ENCODE measurements at regions not wholly inside any gene's neighbourhood (a gene's known extent, or its start where the extent isn't known, plus 50 kb on each side); places are given as distances from the start of the nearest gene placed in this dataset.

- H2BK15ac ChIP-seq (ENCODE audit: low read depth, poor library complexity, severe bottlenecking): no peak overlapping the region
- H3K4me3 ChIP-seq (ENCODE audit: insufficient read depth in 1 of 2, low read depth in 1 of 2, low read length in 2 of 2): no peak overlapping the region
- no peaks in the 10 kb centered on the region for H3K79me1 ChIP-seq (replicated peaks; ENCODE audit: low read length, poor library complexity, severe bottlenecking)
- no peak overlapping the region for H2BK12ac ChIP-seq (ENCODE audit: low read length in 2 of 2)
- no peak overlapping the region for H2AK5ac ChIP-seq (ENCODE audit: low read length, severe bottlenecking)
- no peak for DNase-seq
- H3K27me3 ChIP-seq (ENCODE audit: control insufficient read depth in 1 of 2, insufficient read depth in 1 of 2, low read length in 2 of 2): peaks cover 3 to 48% of the 10 kb centered on the region in 2 experiments
- H3K9ac ChIP-seq (ENCODE audit: low read length): no peak overlapping the region
- no peak overlapping the region for H4K8ac ChIP-seq (ENCODE audit: low read length)
- H3K9me3 ChIP-seq (ENCODE audit: control insufficient read depth, low read length): no peaks in the 10 kb centered on the region
- H2BK5ac ChIP-seq (ENCODE audit: low read depth, low read length, poor library complexity, severe bottlenecking): no peak overlapping the region
- no peak overlapping the region for H3K4me2 ChIP-seq (ENCODE audit: low read length, poor library complexity, severe bottlenecking)
- H2BK120ac ChIP-seq (ENCODE audit: low read depth, low read length): no peak overlapping the region
- no peak overlapping the region for H3K4ac ChIP-seq (ENCODE audit: low read depth in 1 of 2, low read length in 2 of 2)
- H3K27ac ChIP-seq (ENCODE audit: low read length, poor library complexity, severe bottlenecking): no peak overlapping the region
- H4K91ac ChIP-seq (ENCODE audit: low read length): no peak overlapping the region
- no peak overlapping the region for H2AFZ ChIP-seq (ENCODE audit: low read depth, low read length)
- H3K4me1 ChIP-seq (ENCODE audit: control insufficient read depth, insufficient read depth, low read depth, low read length): peaks cover 5% of the 10 kb centered on the region
- H3K14ac ChIP-seq (ENCODE audit: low read length in 2 of 2): no peak overlapping the region
- 76% methylated on average over 7 of the region's 7 CpGs for WGBS
- no peak overlapping the region for H3K23ac ChIP-seq (ENCODE audit: low read length in 2 of 2)
- no peaks in the 10 kb centered on the region for H3K36me3 ChIP-seq (ENCODE audit: control insufficient read depth in 1 of 2, insufficient read depth in 2 of 2, low read depth in 1 of 2, low read length in 2 of 2)
- no peak overlapping the region for H3K18ac ChIP-seq (ENCODE audit: low read depth in 1 of 2, low read length in 2 of 2)
Observed at GRCh38 chr3:14334936-14335335, 67.5 kb upstream of the SLC6A6 start.

GRCh38 chr3:14335774-14336748 is 66.3 kb upstream of the SLC6A6 start:
- Histone ChIP-seq H3K79me1 (replicated peaks; ENCODE audit: low read length, poor library complexity, severe bottlenecking) (no peaks in the 10 kb centered on the region), H3K36me3 (ENCODE audit: control insufficient read depth in 1 of 2, insufficient read depth in 2 of 2, low read depth in 1 of 2, low read length in 2 of 2) (no peaks in the 10 kb centered on the region), H4K91ac (ENCODE audit: low read length) (no peak overlapping the region), H2BK5ac (ENCODE audit: low read depth, low read length, poor library complexity, severe bottlenecking) (no peak overlapping the region), H2BK120ac (ENCODE audit: low read depth, low read length) (no peak overlapping the region), H3K9me3 (ENCODE audit: control insufficient read depth, low read length) (no peaks in the 10 kb centered on the region), H2AK5ac (ENCODE audit: low read length, severe bottlenecking) (no peak overlapping the region), H3K27me3 (ENCODE audit: control insufficient read depth in 1 of 2, insufficient read depth in 1 of 2, low read length in 2 of 2) (peaks cover 3 to 55% of the 10 kb centered on the region in 2 experiments), H3K4me1 (ENCODE audit: control insufficient read depth, insufficient read depth, low read depth, low read length) (no peaks in the 10 kb centered on the region), H3K23ac (ENCODE audit: low read length in 2 of 2) (no peak overlapping the region), H2AFZ (ENCODE audit: low read depth, low read length) (no peak overlapping the region), H3K14ac (ENCODE audit: low read length in 2 of 2) (no peak overlapping the region), H2BK12ac (ENCODE audit: low read length in 2 of 2) (no peak overlapping the region), H3K4ac (ENCODE audit: low read depth in 1 of 2, low read length in 2 of 2) (no peak overlapping the region), H3K27ac (ENCODE audit: low read length, poor library complexity, severe bottlenecking) (no peak overlapping the region), H3K18ac (ENCODE audit: low read depth in 1 of 2, low read length in 2 of 2) (no peak overlapping the region), H3K4me2 (ENCODE audit: low read length, poor library complexity, severe bottlenecking) (no peak overlapping the region), H4K8ac (ENCODE audit: low read length) (no peak overlapping the region), H3K4me3 (ENCODE audit: insufficient read depth in 1 of 2, low read depth in 1 of 2, low read length in 2 of 2) (no peak overlapping the region), H3K9ac (ENCODE audit: low read length) (no peak overlapping the region), H2BK15ac (ENCODE audit: low read depth, poor library complexity, severe bottlenecking) (no peak overlapping the region)
- WGBS: 80% methylated on average over 9 of the region's 10 CpGs
- no peak for DNase-seq

GRCh38 chr3:14336749-14337598 is 65.4 kb upstream of the SLC6A6 start:
- Histone ChIP-seq H3K36me3 (ENCODE audit: control insufficient read depth in 1 of 2, insufficient read depth in 2 of 2, low read depth in 1 of 2, low read length in 2 of 2) (no peaks in the 10 kb centered on the region), H3K4me1 (ENCODE audit: control insufficient read depth, insufficient read depth, low read depth, low read length) (no peaks in the 10 kb centered on the region), H2BK12ac (ENCODE audit: low read length in 2 of 2) (no peak overlapping the region), H3K4me2 (ENCODE audit: low read length, poor library complexity, severe bottlenecking) (no peak overlapping the region), H3K23ac (ENCODE audit: low read length in 2 of 2) (no peak overlapping the region), H2BK5ac (ENCODE audit: low read depth, low read length, poor library complexity, severe bottlenecking) (no peak overlapping the region), H3K9ac (ENCODE audit: low read length) (no peak overlapping the region), H3K9me3 (ENCODE audit: control insufficient read depth, low read length) (no peaks in the 10 kb centered on the region), H3K18ac (ENCODE audit: low read depth in 1 of 2, low read length in 2 of 2) (no peak overlapping the region), H3K4ac (ENCODE audit: low read depth in 1 of 2, low read length in 2 of 2) (no peak overlapping the region), H2AK5ac (ENCODE audit: low read length, severe bottlenecking) (no peak overlapping the region), H3K27me3 (ENCODE audit: control insufficient read depth in 1 of 2, insufficient read depth in 1 of 2, low read length in 2 of 2) (peaks cover 3 to 59% of the 10 kb centered on the region in 2 experiments), H3K79me1 (replicated peaks; ENCODE audit: low read length, poor library complexity, severe bottlenecking) (no peaks in the 10 kb centered on the region), H2BK120ac (ENCODE audit: low read depth, low read length) (no peak overlapping the region), H3K4me3 (ENCODE audit: insufficient read depth in 1 of 2, low read depth in 1 of 2, low read length in 2 of 2) (no peak overlapping the region), H4K91ac (ENCODE audit: low read length) (no peak overlapping the region), H4K8ac (ENCODE audit: low read length) (no peak overlapping the region), H2BK15ac (ENCODE audit: low read depth, poor library complexity, severe bottlenecking) (no peak overlapping the region), H2AFZ (ENCODE audit: low read depth, low read length) (no peak overlapping the region), H3K27ac (ENCODE audit: low read length, poor library complexity, severe bottlenecking) (no peak overlapping the region), H3K14ac (ENCODE audit: low read length in 2 of 2) (no peak overlapping the region)
- no peak for DNase-seq
- 79% methylated on average over 16 of the region's 17 CpGs for WGBS

- H3K4me1 ChIP-seq (ENCODE audit: control insufficient read depth, insufficient read depth, low read depth, low read length): no peaks in the 10 kb centered on the region
- 76% methylated on average over 6 of the region's 6 CpGs for WGBS
Observed at GRCh38 chr3:14337828-14338227, 64.6 kb upstream of the SLC6A6 start.

More at GRCh38 chr3:14337828-14338227, 64.6 kb upstream of the SLC6A6 start:
- H3K79me1 ChIP-seq (replicated peaks; ENCODE audit: low read length, poor library complexity, severe bottlenecking): no peaks in the 10 kb centered on the region
- H3K4me3 ChIP-seq (ENCODE audit: insufficient read depth in 1 of 2, low read depth in 1 of 2, low read length in 2 of 2): no peak overlapping the region
- H3K18ac ChIP-seq (ENCODE audit: low read depth in 1 of 2, low read length in 2 of 2): no peak overlapping the region
- no peak overlapping the region for H2BK15ac ChIP-seq (ENCODE audit: low read depth, poor library complexity, severe bottlenecking)
- H3K9ac ChIP-seq (ENCODE audit: low read length): no peak overlapping the region
- H3K27ac ChIP-seq (ENCODE audit: low read length, poor library complexity, severe bottlenecking): no peak overlapping the region
- no peak overlapping the region for H3K14ac ChIP-seq (ENCODE audit: low read length in 2 of 2)
- no peak for DNase-seq
- no peak overlapping the region for H2AK5ac ChIP-seq (ENCODE audit: low read length, severe bottlenecking)
- H4K8ac ChIP-seq (ENCODE audit: low read length): no peak overlapping the region
- no peak overlapping the region for H2BK120ac ChIP-seq (ENCODE audit: low read depth, low read length)
- no peak overlapping the region for H3K4ac ChIP-seq (ENCODE audit: low read depth in 1 of 2, low read length in 2 of 2)
- H4K91ac ChIP-seq (ENCODE audit: low read length): no peak overlapping the region
- peak overlapping the region in 1 of 2 experiments; percentile 51 for H2BK12ac ChIP-seq (ENCODE audit: low read length in 2 of 2)
- H3K9me3 ChIP-seq (ENCODE audit: control insufficient read depth, low read length): no peaks in the 10 kb centered on the region
- H3K23ac ChIP-seq (ENCODE audit: low read length in 2 of 2): no peak overlapping the region
- H2BK5ac ChIP-seq (ENCODE audit: low read depth, low read length, poor library complexity, severe bottlenecking): no peak overlapping the region
- no peaks in the 10 kb centered on the region for H3K36me3 ChIP-seq (ENCODE audit: control insufficient read depth in 1 of 2, insufficient read depth in 2 of 2, low read depth in 1 of 2, low read length in 2 of 2)
- peaks cover 3 to 59% of the 10 kb centered on the region in 2 experiments for H3K27me3 ChIP-seq (ENCODE audit: control insufficient read depth in 1 of 2, insufficient read depth in 1 of 2, low read length in 2 of 2)
- H2AFZ ChIP-seq (ENCODE audit: low read depth, low read length): no peak overlapping the region
- H3K4me2 ChIP-seq (ENCODE audit: low read length, poor library complexity, severe bottlenecking): no peak overlapping the region

All from mesenchymal stem cell (in vitro differentiated cells and primary cell).